Ishikawa (cell line): ENCODE measurements at regions not wholly inside any gene's neighbourhood (a gene's known extent, or its start where the extent isn't known, plus 50 kb on each side); places are given as distances from the start of the nearest gene placed in this dataset.

Experiments
- NFIC ChIP-seq: IDR thresholded peaks from 2 replicates; pipeline ENCODE4 v1.6.1; 2012
- YY1 ChIP-seq: IDR thresholded peaks from 2 replicates; pipeline ENCODE4 v1.6.1; 2012; ENCODE audit warnings: low read depth
- ZBTB7A ChIP-seq: IDR thresholded peaks from 2 replicates; pipeline ENCODE4 v1.6.1; 2012; ENCODE audit warnings: low read depth
- TF ChIP-seq, protein P1 (sequence below): IDR thresholded peaks from 2 replicates; pipeline ENCODE4 v1.6.1; 2012
- TF ChIP-seq, protein P2 (sequence below): IDR thresholded peaks from 2 replicates; pipeline ENCODE4 v1.6.1; 2012; ENCODE audit warnings: low read depth, mild to moderate bottlenecking

DNA sequence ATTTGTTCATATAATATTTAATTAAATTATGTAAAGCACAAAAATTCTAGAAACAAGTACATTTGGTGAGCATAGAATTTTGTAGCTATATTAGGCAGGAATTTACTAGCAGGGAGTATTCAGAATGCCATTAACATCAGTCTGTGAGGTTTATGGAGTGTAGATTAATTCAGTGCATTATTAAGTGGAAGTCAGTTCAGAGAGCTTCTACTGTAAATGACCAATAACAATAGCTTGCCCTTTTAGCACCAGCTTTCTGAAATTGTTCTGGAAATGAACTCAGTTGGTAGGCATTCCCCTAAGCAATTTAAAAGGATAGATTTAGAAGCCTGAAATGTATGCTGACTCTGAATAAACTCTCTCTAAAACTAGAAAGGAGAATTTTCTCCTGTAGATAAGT, 208.2 kb upstream of the CNTNAP5 start:
- TF ChIP-seq ZBTB7A, result no peak
- TF ChIP-seq, protein P1, sequence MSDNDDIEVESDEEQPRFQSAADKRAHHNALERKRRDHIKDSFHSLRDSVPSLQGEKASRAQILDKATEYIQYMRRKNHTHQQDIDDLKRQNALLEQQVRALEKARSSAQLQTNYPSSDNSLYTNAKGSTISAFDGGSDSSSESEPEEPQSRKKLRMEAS, result no peak
- no peak for TF ChIP-seq YY1
- TF ChIP-seq, protein P2, sequence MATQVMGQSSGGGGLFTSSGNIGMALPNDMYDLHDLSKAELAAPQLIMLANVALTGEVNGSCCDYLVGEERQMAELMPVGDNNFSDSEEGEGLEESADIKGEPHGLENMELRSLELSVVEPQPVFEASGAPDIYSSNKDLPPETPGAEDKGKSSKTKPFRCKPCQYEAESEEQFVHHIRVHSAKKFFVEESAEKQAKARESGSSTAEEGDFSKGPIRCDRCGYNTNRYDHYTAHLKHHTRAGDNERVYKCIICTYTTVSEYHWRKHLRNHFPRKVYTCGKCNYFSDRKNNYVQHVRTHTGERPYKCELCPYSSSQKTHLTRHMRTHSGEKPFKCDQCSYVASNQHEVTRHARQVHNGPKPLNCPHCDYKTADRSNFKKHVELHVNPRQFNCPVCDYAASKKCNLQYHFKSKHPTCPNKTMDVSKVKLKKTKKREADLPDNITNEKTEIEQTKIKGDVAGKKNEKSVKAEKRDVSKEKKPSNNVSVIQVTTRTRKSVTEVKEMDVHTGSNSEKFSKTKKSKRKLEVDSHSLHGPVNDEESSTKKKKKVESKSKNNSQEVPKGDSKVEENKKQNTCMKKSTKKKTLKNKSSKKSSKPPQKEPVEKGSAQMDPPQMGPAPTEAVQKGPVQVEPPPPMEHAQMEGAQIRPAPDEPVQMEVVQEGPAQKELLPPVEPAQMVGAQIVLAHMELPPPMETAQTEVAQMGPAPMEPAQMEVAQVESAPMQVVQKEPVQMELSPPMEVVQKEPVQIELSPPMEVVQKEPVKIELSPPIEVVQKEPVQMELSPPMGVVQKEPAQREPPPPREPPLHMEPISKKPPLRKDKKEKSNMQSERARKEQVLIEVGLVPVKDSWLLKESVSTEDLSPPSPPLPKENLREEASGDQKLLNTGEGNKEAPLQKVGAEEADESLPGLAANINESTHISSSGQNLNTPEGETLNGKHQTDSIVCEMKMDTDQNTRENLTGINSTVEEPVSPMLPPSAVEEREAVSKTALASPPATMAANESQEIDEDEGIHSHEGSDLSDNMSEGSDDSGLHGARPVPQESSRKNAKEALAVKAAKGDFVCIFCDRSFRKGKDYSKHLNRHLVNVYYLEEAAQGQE, result no peak
- no peak for TF ChIP-seq NFIC
